Left forelimb (tissue), 1 donor: ENCODE measurements at regions not wholly inside any gene's neighbourhood (a gene's known extent, or its start where the extent isn't known, plus 50 kb on each side); places are given as distances from the start of the nearest gene placed in this dataset.
"Not testable (repeated sequence)": the region's sequence is repeated elsewhere in the genome, so short reads cannot be mapped to it uniquely, and the experiment has no call there.

Source experiments
- DNase-seq: peaks from one replicate; pipeline ENCODE4 v3.0.0-alpha.2; 2018; ENCODE audit warnings: low spot score

- DNase-seq, result no peak
Observed at GRCh38 chr11:86167499-86168164, 76.9 kb upstream of the EED start.

DNA sequence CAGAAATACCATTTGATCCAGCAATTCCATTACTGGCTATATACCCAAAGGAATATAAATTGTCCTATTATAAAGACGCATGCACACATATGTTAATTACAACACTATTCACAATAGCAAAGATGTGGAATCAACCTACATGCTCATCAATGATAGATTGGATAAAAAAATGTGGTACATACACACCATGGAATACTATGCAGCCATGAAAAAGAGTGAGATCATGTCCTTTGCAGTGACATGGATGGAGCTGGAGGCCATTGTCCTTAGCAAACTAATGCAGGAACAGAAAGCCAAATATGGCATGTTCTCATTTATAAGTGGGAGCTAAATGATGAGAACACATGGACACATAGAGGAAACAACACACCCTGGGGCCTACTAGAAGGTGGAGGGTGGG is 78.3 kb upstream of the EED start:
- not testable (repeated sequence) for DNase-seq

GRCh38 chr11:86164106-86164505 is 80.4 kb upstream of the EED start:
- DNase-seq, result no peak

GRCh38 chr11:86163221-86163876 is 81.2 kb upstream of the EED start:
- DNase-seq, result not testable (repeated sequence)

DNA sequence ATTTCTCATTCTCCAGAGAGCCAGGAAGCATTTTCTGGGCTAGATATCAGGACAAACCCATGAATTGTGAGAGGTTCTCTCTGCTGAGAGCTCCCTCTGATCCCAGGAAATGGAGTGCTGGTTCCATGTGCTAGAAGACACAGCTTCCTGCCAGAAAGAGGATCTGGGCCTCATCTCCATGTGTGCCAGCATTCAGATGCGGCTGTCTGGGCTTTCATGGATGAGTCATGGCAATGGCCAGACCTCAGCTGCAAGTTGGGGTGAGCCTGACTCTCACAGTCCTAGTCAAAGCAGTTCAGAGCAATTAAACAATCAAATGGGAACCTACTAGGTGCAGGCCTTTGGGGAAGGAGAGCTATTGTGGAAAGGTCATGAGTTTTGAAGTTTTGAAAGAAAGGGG is 82.3 kb upstream of the EED start:
- no peak for DNase-seq

GRCh38 chr11:86161837-86162236 is 82.7 kb upstream of the EED start:
- DNase-seq, result no peak

GRCh38 chr11:86161336-86161735 is 83.2 kb upstream of the EED start:
- DNase-seq, result no peak

GRCh38 chr11:86160541-86161149 is 83.9 kb upstream of the EED start:
- DNase-seq, result no peak

- DNase-seq, result no peak
Observed at GRCh38 chr11:86159581-86159891, 85.0 kb upstream of the EED start.

- DNase-seq, result no peak
Observed at GRCh38 chr11:86158704-86159580, 85.6 kb upstream of the EED start.

- no peak for DNase-seq
Observed at GRCh38 chr11:86157797-86158378, 86.7 kb upstream of the EED start.

DNA sequence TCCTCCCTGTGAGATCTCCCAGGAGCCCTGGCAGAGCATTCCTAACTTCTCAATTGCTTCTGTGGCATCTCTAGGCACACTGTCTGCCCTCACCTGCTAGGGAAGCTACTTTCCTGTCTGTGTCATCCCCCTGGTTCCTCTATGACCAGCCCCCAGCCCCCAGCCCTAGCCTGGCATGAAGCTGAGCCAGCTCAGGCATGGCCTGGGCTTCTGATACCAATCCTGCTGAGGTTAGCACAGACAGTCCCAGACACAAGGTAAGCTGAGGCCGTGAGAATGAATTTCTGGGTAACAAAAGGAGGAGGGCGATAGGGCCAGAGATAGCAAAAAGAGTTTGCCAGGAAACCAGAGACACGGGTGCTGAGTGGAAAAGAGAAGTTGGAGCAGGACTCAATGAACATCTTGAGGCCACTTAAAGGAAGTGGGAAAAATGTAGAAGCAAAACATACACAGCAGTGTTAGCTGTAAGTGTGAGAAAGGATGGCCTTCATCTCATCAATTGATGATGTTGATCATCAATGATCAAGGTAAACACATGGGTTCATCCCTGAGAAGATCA is 87.6 kb upstream of the PICALM start:
- no peak for DNase-seq

DNA sequence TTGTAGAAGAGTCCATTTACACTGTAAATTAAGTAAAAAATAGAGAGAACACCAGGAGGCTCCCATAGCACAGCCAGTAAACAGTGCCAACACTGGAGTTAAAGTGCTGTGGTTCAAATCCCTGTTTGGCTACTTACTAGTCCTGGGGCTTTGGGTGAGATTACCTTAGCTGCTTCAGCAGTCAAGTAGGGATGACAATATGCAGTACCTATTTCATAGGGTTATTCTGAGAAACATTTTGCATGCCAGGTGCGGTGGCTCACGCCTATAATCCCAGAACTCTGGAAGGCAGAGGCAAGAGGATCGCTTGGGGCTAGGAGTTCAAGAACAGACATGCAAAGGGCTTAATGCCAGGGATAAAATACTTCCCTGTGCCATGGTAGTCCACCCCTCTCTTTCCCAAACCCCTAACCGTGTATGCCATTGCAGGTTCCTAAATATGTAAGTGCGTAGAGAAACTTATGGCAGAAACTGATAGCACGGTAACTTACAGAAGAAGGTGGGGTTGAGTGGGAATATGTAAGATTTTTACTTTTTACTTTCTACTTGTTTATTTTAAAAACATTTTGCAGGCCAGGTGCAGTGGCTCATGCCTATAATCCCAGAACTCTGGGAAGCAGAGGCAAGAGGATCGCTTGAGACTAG is 86.4 kb upstream of the PICALM start:
- DNase-seq, result no peak

DNA sequence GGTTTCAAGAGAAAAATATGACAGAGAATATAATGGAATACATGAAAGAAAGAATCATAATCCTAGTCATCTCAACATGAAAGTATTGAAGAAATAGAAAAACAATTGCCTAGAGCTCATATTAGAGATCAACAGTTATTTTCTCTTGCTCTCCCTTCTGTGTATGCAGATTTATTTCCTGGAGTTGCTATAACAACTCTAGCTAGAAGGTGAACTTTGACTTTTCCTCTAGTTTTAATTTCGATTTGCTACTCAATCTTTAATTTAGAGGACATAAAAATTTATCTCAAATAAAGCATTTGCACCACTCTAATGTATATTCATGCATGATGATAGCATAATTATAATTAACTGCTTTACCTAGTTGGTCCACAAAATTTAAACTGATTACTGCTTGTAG is 84.6 kb upstream of the PICALM start:
- no peak for DNase-seq

GRCh38 chr11:86152901-86153300 is 84.0 kb upstream of the PICALM start:
- no peak for DNase-seq

DNA sequence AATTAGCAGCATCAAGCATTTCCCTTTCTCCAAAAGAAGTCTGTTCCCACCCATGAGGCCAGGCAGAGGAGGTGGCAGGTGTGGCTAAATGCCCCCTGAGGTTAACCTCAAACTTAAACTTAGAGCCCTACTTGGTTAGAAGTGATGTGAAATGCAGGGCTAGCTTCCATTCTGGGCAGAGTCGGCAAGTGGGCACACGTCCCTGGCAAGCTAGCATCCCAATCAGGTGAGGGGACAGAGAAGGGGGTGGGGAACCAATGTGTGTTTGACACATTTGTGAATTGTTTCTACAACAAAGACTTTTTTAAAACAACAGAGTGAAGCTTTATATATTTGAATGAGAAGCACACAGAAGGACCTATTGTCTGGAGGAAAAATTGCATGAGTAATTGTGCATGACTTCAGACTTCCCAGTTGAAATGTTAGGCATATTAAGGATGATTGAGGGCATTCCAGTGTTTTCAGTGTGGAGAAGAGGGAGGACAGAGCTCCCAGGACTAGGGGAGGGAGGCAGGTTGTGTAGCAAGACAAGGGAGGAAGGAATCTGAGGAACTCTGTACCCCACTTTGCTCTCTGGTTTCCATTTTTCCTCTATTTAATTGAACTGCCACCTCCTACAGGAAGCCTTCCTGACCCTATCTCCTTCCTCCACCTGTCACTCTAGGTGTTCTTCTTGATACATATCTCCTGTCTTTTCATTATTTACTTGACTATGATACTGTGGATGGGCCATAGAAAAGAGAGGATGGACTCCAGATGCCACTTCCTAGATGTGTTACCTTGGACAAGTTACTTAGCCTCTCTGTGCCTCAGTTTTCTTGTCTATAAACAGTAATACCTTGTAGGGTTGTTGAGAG is 83.3 kb upstream of the PICALM start:
- peak; percentile 64 for DNase-seq

GRCh38 chr11:86151174-86152005 is 82.5 kb upstream of the PICALM start:
- DNase-seq, result peak; percentile 70

GRCh38 chr11:86150847-86151173 is 81.9 kb upstream of the PICALM start:
- DNase-seq, result no peak

GRCh38 chr11:86149792-86150191 is 80.9 kb upstream of the PICALM start:
- DNase-seq, result no peak

- DNase-seq, result no peak
Observed at GRCh38 chr11:86148345-86148747, 79.5 kb upstream of the PICALM start.
